ENCODE measurements at regions not wholly inside any gene's neighbourhood (a gene's known extent, or its start where the extent isn't known, plus 50 kb on each side); places are given as distances from the start of the nearest gene placed in this dataset.

- TF ChIP-seq CTCF (IDR thresholded peaks at IDR 0.05): no peak
- no peak for TF ChIP-seq POLR2A (IDR thresholded peaks at IDR 0.05)
These were observed 165.0 kb downstream of the GLUL start for GRCh38 chr1:182226618-182227017.

All from ovary (tissue), 3 donors.